DND-41 (cell line): ENCODE measurements at regions not wholly inside any gene's neighbourhood (a gene's known extent, or its start where the extent isn't known, plus 50 kb on each side); places are given as distances from the start of the nearest gene placed in this dataset.

Experiments used
- CTCF ChIP-seq: IDR thresholded peaks from 2 replicates; pipeline ENCODE4 v1.5.1; 2012; ENCODE audit warnings: borderline replicate concordance, low read length, moderate library complexity, mild to moderate bottlenecking; ENCODE audit not compliant: poor library complexity, severe bottlenecking; ENCODE audit errors: extremely low read depth
- EZH2 ChIP-seq: IDR thresholded peaks from 3 replicates; pipeline ENCODE4 v1.6.1; 2012; ENCODE audit warnings: borderline replicate concordance, low read depth, mild to moderate bottlenecking, moderate library complexity, low read length, inconsistent platforms; ENCODE audit not compliant: severe bottlenecking

- TF ChIP-seq CTCF (no peak), EZH2 (no peak)
Observed at GRCh38 chr7:96903906-96904305, 101.4 kb upstream of the DLX6 start.
